ENCODE measurements at regions not wholly inside any gene's neighbourhood (a gene's known extent, or its start where the extent isn't known, plus 50 kb on each side); places are given as distances from the start of the nearest gene placed in this dataset.

GRCh38 chr3:157652366-157652765 lies 149.2 kb upstream of the VEPH1 start:
- H3K4me3 ChIP-seq (ENCODE audit: low read length), result no peak overlapping the region
- DNase-seq (ENCODE audit: low read depth), result no peak
- TF ChIP-seq CTCF (conservative IDR thresholded peaks at IDR 0.05; ENCODE audit: low read depth, low read length), result no peak

GRCh38 chr3:157650699-157651098 lies 147.5 kb upstream of the VEPH1 start:
- no peak for DNase-seq (ENCODE audit: low read depth)
- no peak overlapping the region for H3K4me3 ChIP-seq (ENCODE audit: low read length)
- no peak for TF ChIP-seq CTCF (conservative IDR thresholded peaks at IDR 0.05; ENCODE audit: low read depth, low read length)

GRCh38 chr3:157650172-157650571 lies 147.0 kb upstream of the VEPH1 start:
- H3K4me3 ChIP-seq (ENCODE audit: low read length), result no peak overlapping the region
- DNase-seq (ENCODE audit: low read depth), result no peak
- TF ChIP-seq CTCF (conservative IDR thresholded peaks at IDR 0.05; ENCODE audit: low read depth, low read length), result no peak

GRCh38 chr3:157649511-157649910 lies 146.3 kb upstream of the VEPH1 start:
- DNase-seq (ENCODE audit: low read depth), result no peak
- no peak for TF ChIP-seq CTCF (conservative IDR thresholded peaks at IDR 0.05; ENCODE audit: low read depth, low read length)
- H3K4me3 ChIP-seq (ENCODE audit: low read length), result no peak overlapping the region

GRCh38 chr3:157647820-157648219 lies 144.6 kb upstream of the VEPH1 start:
- no peak for DNase-seq (ENCODE audit: low read depth)
- no peak for TF ChIP-seq CTCF (conservative IDR thresholded peaks at IDR 0.05; ENCODE audit: low read depth, low read length)
- no peak overlapping the region for H3K4me3 ChIP-seq (ENCODE audit: low read length)

GRCh38 chr3:157639756-157640426 lies 136.7 kb upstream of the VEPH1 start:
- DNase-seq (ENCODE audit: low read depth), result no peak
- TF ChIP-seq CTCF (conservative IDR thresholded peaks at IDR 0.05; ENCODE audit: low read depth, low read length), result no peak
- H3K4me3 ChIP-seq (ENCODE audit: low read length), result no peak overlapping the region

GRCh38 chr3:157637866-157638265 lies 134.7 kb upstream of the VEPH1 start:
- H3K4me3 ChIP-seq (ENCODE audit: low read length), result no peak overlapping the region
- no peak for DNase-seq (ENCODE audit: low read depth)
- no peak for TF ChIP-seq CTCF (conservative IDR thresholded peaks at IDR 0.05; ENCODE audit: low read depth, low read length)

Measured in retinal pigment epithelial cell (primary cell).